A549 (cell line): ENCODE measurements at regions not wholly inside any gene's neighbourhood (a gene's known extent, or its start where the extent isn't known, plus 50 kb on each side); places are given as distances from the start of the nearest gene placed in this dataset.

Source experiments
- ATAC-seq, 2 experiments: fragments of 200-7000 bp in 1 of 2; fragments of >200 bp in 1 of 2; cut with Nextera tagmentation in 1 of 2; cut with Tn5 transposase in 1 of 2; 3 replicates each; pipeline versions ENCODE4 v1.8.0 to v1.9.1; 2018 to 2020; ENCODE audit warnings: mild to moderate bottlenecking in 1 of 2, moderate library complexity in 1 of 2
- CTCF ChIA-PET: fragments of 300-600 bp; sonication (Branson Sonifier 250); formaldehyde crosslinking; extraction: SDS; loops from one replicate; lab custom pipeline; 2021; ENCODE audit warnings: antibody characterized with exemption, inconsistent platforms; lab: Yijun Ruan, JAX
- POLR2A ChIA-PET: fragments of 350-600 bp; formaldehyde crosslinking; extraction: SDS; loops from one replicate; lab custom pipeline; 2021; ENCODE audit warnings: antibody characterized with exemption, inconsistent platforms; lab: Yijun Ruan, JAX
- DNase-seq, 2 experiments: peaks; one replicate each; pipeline versions ENCODE4 v3.0.0 to v3.0.0-alpha.2; 2011 to 2016; ENCODE audit warnings: low read depth in 1 of 2, low spot score in 1 of 2
- FAIRE-seq: peaks from 2 replicates; lab custom pipeline; 2011; peaks lifted over from hg19 to GRCh38; lab: Jason Lieb, UNC
- H3K27ac ChIP-seq, 2 experiments: fragments of >200 bp; sonication (Bioruptor Twin); formaldehyde crosslinking; 3 replicates each; pipeline ENCODE4 v1.5.1; 2016 to 2017
- H3K4me1 ChIP-seq: fragments of >200 bp; sonication (Bioruptor Twin); formaldehyde crosslinking; 3 replicates; pipeline ENCODE4 v1.6.1; 2016
- H3K4me2 ChIP-seq: fragments of >200 bp; sonication (Bioruptor Twin); formaldehyde crosslinking; 3 replicates; pipeline ENCODE4 v1.6.1; 2016
- H3K4me3 ChIP-seq: fragments of >200 bp; sonication (Bioruptor Twin); formaldehyde crosslinking; 3 replicates; pipeline ENCODE4 v1.5.1; 2016
- H3K9me3 ChIP-seq: fragments of >200 bp; sonication (Bioruptor Twin); formaldehyde crosslinking; 3 replicates; pipeline ENCODE4 v1.6.1; 2016
- BCL3 ChIP-seq: fragments of >200 bp; sonication (Bioruptor Twin); formaldehyde crosslinking; IDR thresholded peaks from 3 replicates; pipeline ENCODE4 v1.6.1; 2016
- CEBPB ChIP-seq, 2 experiments: fragments of >200 bp in 1 of 2; sonication (Bioruptor Twin) in 1 of 2; formaldehyde crosslinking in 1 of 2; IDR thresholded peaks; 2 replicates each; pipeline ENCODE4 v1.6.1; 2012 to 2016
- E2F6 ChIP-seq: IDR thresholded peaks from 2 replicates; pipeline ENCODE4 v1.6.1; 2012; ENCODE audit warnings: low read depth, borderline replicate concordance
- EHF ChIP-seq: fragments of 250-450 bp; sonication (Bioruptor Pico); IDR thresholded peaks from 2 replicates; pipeline ENCODE4 v1.5.0; 2020; ENCODE audit warnings: mild to moderate bottlenecking
- EP300 ChIP-seq, 2 experiments: fragments of >200 bp; sonication (Bioruptor Twin); formaldehyde crosslinking; IDR thresholded peaks; 2 replicates in 1 of 2; 3 replicates in 1 of 2; pipeline ENCODE4 v1.6.1; 2016 to 2017
- FOSL2 ChIP-seq, 2 experiments: fragments of 450-650 bp in 1 of 2; fragments of >200 bp in 1 of 2; sonication (Bioruptor Twin) in 1 of 2; formaldehyde crosslinking; IDR thresholded peaks; 2 replicates each; pipeline versions ENCODE4 v1.5.0 to v1.6.1; 2016 to 2020; ENCODE audit warnings: mild to moderate bottlenecking in 1 of 2, moderate library complexity in 1 of 2
- HDAC2 ChIP-seq: fragments of 200-600 bp; sonication (generic); IDR thresholded peaks from 2 replicates; pipeline ENCODE4 v1.6.1; 2016
- JUN ChIP-seq, 2 experiments: fragments of >200 bp; sonication (Bioruptor Twin); formaldehyde crosslinking; IDR thresholded peaks; 2 replicates in 1 of 2; 3 replicates in 1 of 2; pipeline ENCODE4 v1.6.1; 2016 to 2017
- KDM5A ChIP-seq: fragments of 200-600 bp; sonication (generic); IDR thresholded peaks from 2 replicates; pipeline ENCODE4 v1.6.1; 2016; ENCODE audit warnings: antibody characterized with exemption, mild to moderate bottlenecking
- POLR2AphosphoS2 ChIP-seq: conservative IDR thresholded peaks from 2 replicates; pipeline ENCODE4 v1.6.1; 2012; ENCODE audit warnings: low read length, improper control_type of control experiment, inconsistent platforms
- RFX5 ChIP-seq: fragments of 450-650 bp; IDR thresholded peaks from 2 replicates; pipeline ENCODE4 v1.7.1; 2014; ENCODE audit warnings: antibody characterized with exemption, mild to moderate bottlenecking, moderate library complexity
- RNF2 ChIP-seq: fragments of 200-600 bp; sonication (generic); IDR thresholded peaks from 2 replicates; pipeline ENCODE4 v1.6.1; 2016; ENCODE audit warnings: low read depth, mild to moderate bottlenecking, antibody characterized with exemption, moderate library complexity, borderline replicate concordance
- TP53 ChIP-seq: fragments of 250-450 bp; sonication (Bioruptor Pico); IDR thresholded peaks from 2 replicates; pipeline ENCODE4 v1.5.0; 2021; ENCODE audit warnings: mild to moderate bottlenecking, moderate library complexity
- USF2 ChIP-seq: fragments of 450-650 bp; IDR thresholded peaks from 2 replicates; pipeline ENCODE4 v1.6.1; 2014; ENCODE audit warnings: antibody characterized with exemption
- WGBS: methylation state at CpG from one replicate; pipeline ENCODE4 v1.1.6; 2017; ENCODE audit errors: missing lambda C conversion rate; 5-methylcytosine and 5-hydroxymethylcytosine counted together
- TF ChIP-seq, protein P1 (sequence below): fragments of 150-350 bp; IDR thresholded peaks from 2 replicates; pipeline ENCODE4 v1.6.1; 2014; ENCODE audit warnings: low read depth, mild to moderate bottlenecking, low read length
- TF ChIP-seq, protein P2 (sequence below): IDR thresholded peaks from 2 replicates; pipeline ENCODE4 v1.6.1; 2012

- ChIA-PET POLR2A (no interaction called here), CTCF (interaction anchor here (12.0 kb wide), 1 partner anchor 467 kb away, joined by 316 read pairs; no protein-coding TSS in a partner anchor)
- TF ChIP-seq HDAC2 (no peak), EP300 (IDR thresholded peaks at IDR 0.05) (no peak), CEBPB (IDR thresholded peaks at IDR 0.05) (no peak)
- TF ChIP-seq, protein P1, sequence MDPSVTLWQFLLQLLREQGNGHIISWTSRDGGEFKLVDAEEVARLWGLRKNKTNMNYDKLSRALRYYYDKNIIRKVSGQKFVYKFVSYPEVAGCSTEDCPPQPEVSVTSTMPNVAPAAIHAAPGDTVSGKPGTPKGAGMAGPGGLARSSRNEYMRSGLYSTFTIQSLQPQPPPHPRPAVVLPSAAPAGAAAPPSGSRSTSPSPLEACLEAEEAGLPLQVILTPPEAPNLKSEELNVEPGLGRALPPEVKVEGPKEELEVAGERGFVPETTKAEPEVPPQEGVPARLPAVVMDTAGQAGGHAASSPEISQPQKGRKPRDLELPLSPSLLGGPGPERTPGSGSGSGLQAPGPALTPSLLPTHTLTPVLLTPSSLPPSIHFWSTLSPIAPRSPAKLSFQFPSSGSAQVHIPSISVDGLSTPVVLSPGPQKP: no peak
- TF ChIP-seq, protein P2, sequence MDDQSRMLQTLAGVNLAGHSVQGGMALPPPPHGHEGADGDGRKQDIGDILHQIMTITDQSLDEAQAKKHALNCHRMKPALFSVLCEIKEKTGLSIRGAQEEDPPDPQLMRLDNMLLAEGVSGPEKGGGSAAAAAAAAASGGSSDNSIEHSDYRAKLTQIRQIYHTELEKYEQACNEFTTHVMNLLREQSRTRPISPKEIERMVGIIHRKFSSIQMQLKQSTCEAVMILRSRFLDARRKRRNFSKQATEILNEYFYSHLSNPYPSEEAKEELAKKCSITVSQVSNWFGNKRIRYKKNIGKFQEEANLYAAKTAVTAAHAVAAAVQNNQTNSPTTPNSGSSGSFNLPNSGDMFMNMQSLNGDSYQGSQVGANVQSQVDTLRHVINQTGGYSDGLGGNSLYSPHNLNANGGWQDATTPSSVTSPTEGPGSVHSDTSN: no peak
- Histone ChIP-seq H3K4me2 (no peak overlapping the region), H3K27ac (no peak overlapping the region), H3K4me3 (no peak overlapping the region), H3K9me3 (no peaks in the 10 kb centered on the region), H3K4me1 (peaks cover 1% of the 10 kb centered on the region; the same call in 1 of the 3 replicates)
- WGBS: 39% methylated on average over 5 of the region's 5 CpGs
- DNase-seq: no peak
- ATAC-seq: no peak
- FAIRE-seq: no peak
These were observed 408.2 kb downstream of the SEC14L1 start for GRCh38 chr17:77548967-77549366.

- H3K4me1 ChIP-seq: no peaks in the 10 kb centered on the region
- H3K4me3 ChIP-seq: no peak overlapping the region
- H3K27ac ChIP-seq: no peak overlapping the region
- 61% methylated on average over 10 of the region's 10 CpGs for WGBS
- TF ChIP-seq RNF2 (no peak), KDM5A (no peak), USF2 (no peak), EP300 (IDR thresholded peaks at IDR 0.05) (no peak), POLR2AphosphoS2 (no peak)
- CTCF ChIA-PET: interaction anchor here (12.0 kb wide), 1 partner anchor 466 kb away, joined by 316 read pairs; no protein-coding TSS in a partner anchor
- FAIRE-seq (no peak), DNase-seq (no peak), ATAC-seq (no peak)
- no peaks in the 10 kb centered on the region for H3K9me3 ChIP-seq
- POLR2A ChIA-PET: no interaction called here
- no peak overlapping the region for H3K4me2 ChIP-seq
These were observed 408.7 kb upstream of the TNRC6C start for GRCh38 chr17:77549726-77550366.

- no peak for DNase-seq
- H3K9me3 ChIP-seq: no peaks in the 10 kb centered on the region
- FAIRE-seq: no peak
- POLR2A ChIA-PET: interaction anchor here (3.1 kb wide), 1 partner anchor 405 kb away, joined by 11 read pairs; the partner anchor contains the start of gene TNRC6C
- no peak overlapping the region for H3K4me2 ChIP-seq
- ATAC-seq: no peak
- TF ChIP-seq JUN (IDR thresholded peaks at IDR 0.05): no peak
- no peak for TF ChIP-seq TP53 (CRISPR knock-in tag)
- no peak for TF ChIP-seq E2F6
- TF ChIP-seq BCL3: no peak
- TF ChIP-seq, protein P2: no peak
- TF ChIP-seq EHF (CRISPR knock-in tag): no peak
- no peak for TF ChIP-seq RFX5
- TF ChIP-seq FOSL2 (IDR thresholded peaks at IDR 0.05): no peak
- no peak for TF ChIP-seq FOSL2 (CRISPR knock-in tag; IDR thresholded peaks at IDR 0.05)
- 68% methylated on average over 5 of the region's 5 CpGs for WGBS
- H3K4me3 ChIP-seq: no peak overlapping the region
- 0 out of 3 replicates have a peak, but pooled peaks cover 3% of the 10 kb centered on the region for H3K4me1 ChIP-seq
- CTCF ChIA-PET: interaction anchor here (1.0 to 6.1 kb wide), 7 partner anchors 11 to 465 kb away, joined by 3 to 52 read pairs (median 4); no protein-coding TSS in a partner anchor
- H3K27ac ChIP-seq: no peak overlapping the region
These were observed 404.9 kb upstream of the TNRC6C start for GRCh38 chr17:77553459-77554066.
